Small intestine (tissue), 7 donors: ENCODE measurements at regions not wholly inside any gene's neighbourhood (a gene's known extent, or its start where the extent isn't known, plus 50 kb on each side); places are given as distances from the start of the nearest gene placed in this dataset.
"Not testable (repeated sequence)": the region's sequence is repeated elsewhere in the genome, so short reads cannot be mapped to it uniquely, and the experiment has no call there.

Experiments
- DNase-seq, 2 donors: peaks; one replicate each; pipeline versions ENCODE4 v3.0.0 to v3.0.0-alpha.2; 2013
- FAIRE-seq: peaks from 2 replicates; lab custom pipeline; 2012; peaks lifted over from hg19 to GRCh38; lab: Jason Lieb, UNC
- H3K27ac ChIP-seq, 3 donors: one replicate each; pipeline ENCODE4 v1.5.1; 2013; ENCODE audit warnings: low read length in 2 of 3, mild to moderate bottlenecking in 2 of 3, control low read depth in 1 of 3, inconsistent platforms in 1 of 3, low read depth in 1 of 3, moderate library complexity in 1 of 3
- H3K27me3 ChIP-seq, 3 donors: one replicate each; pipeline ENCODE4 v1.6.1; 2013; ENCODE audit warnings: low read length in 3 of 3, inconsistent platforms in 1 of 3; ENCODE audit not compliant: control insufficient read depth in 3 of 3, insufficient read depth in 3 of 3
- H3K36me3 ChIP-seq, 3 donors: one replicate each; pipeline ENCODE4 v1.6.1; 2013; ENCODE audit warnings: low read length in 3 of 3, inconsistent platforms in 1 of 3, low read depth in 1 of 3, mild to moderate bottlenecking in 1 of 3, moderate library complexity in 1 of 3; ENCODE audit not compliant: control insufficient read depth in 3 of 3, insufficient read depth in 2 of 3
- H3K4me1 ChIP-seq, 3 donors: one replicate each; pipeline ENCODE4 v1.6.1; 2013; ENCODE audit warnings: low read length in 2 of 3, inconsistent platforms in 1 of 3, low read depth in 1 of 3, mild to moderate bottlenecking in 1 of 3, moderate library complexity in 1 of 3; ENCODE audit not compliant: control insufficient read depth in 3 of 3, insufficient read depth in 2 of 3
- H3K4me3 ChIP-seq, 3 donors: one replicate each; pipeline ENCODE4 v1.5.1; 2013; ENCODE audit warnings: low read length in 3 of 3, control low read depth in 1 of 3, inconsistent platforms in 1 of 3, low read depth in 1 of 3, mild to moderate bottlenecking in 1 of 3, moderate library complexity in 1 of 3
- H3K9me3 ChIP-seq, 2 donors: one replicate each; pipeline ENCODE4 v1.6.1; 2013; ENCODE audit warnings: low read depth in 1 of 2, low read length in 1 of 2; ENCODE audit not compliant: control insufficient read depth in 2 of 2, insufficient read depth in 1 of 2
- WGBS, 3 donors: extraction: QIAGEN DNeasy Blood & Tissue Kit; methylation state at CpG; one replicate each; pipeline ENCODE4 v1.1.7; 2013; 5-methylcytosine and 5-hydroxymethylcytosine counted together
- donor health status: healthy with polysubstance abuse.
- donor health status: control.
- donor health status: control.
- donor health status: Bipolar disorder and iron deficiency.
- donor health status: healthy.

- peaks cover 0 to 13% (median 0%) of the 10 kb centered on the region in 3 donors for H3K27me3 ChIP-seq
- H3K9me3 ChIP-seq, result no peaks in the 10 kb centered on the region
- H3K27ac ChIP-seq, result no peak overlapping the region
- WGBS, 3 donors, result 73 to 76% (median 75%) methylated on average over 6 of the region's 6 CpGs
- FAIRE-seq (no peak), DNase-seq (no peak)
- H3K36me3 ChIP-seq, result no peaks in the 10 kb centered on the region
- no peak overlapping the region for H3K4me3 ChIP-seq
- no peaks in the 10 kb centered on the region for H3K4me1 ChIP-seq
Measured at GRCh38 chr2:65580824-65581223, 148.4 kb upstream of the SPRED2 start.

- Histone ChIP-seq H3K27me3 (peaks cover 0 to 13% (median 0%) of the 10 kb centered on the region in 3 donors), H3K4me1 (no peaks in the 10 kb centered on the region), H3K27ac (no peak overlapping the region), H3K36me3 (no peaks in the 10 kb centered on the region), H3K9me3 (no peaks in the 10 kb centered on the region), H3K4me3 (no peak overlapping the region)
- WGBS, 3 donors, result 71 to 84% (median 71%) methylated on average over 10 of the region's 10 CpGs
- FAIRE-seq (no peak), DNase-seq (no peak)
Measured at GRCh38 chr2:65579506-65580235, 147.3 kb upstream of the SPRED2 start.

- no peaks in the 10 kb centered on the region for H3K4me1 ChIP-seq
- H3K36me3 ChIP-seq, result no peaks in the 10 kb centered on the region
- H3K4me3 ChIP-seq, result no peak overlapping the region
- FAIRE-seq (no peak), DNase-seq (no peak)
- no peaks in the 10 kb centered on the region for H3K9me3 ChIP-seq
- peaks cover 0 to 13% (median 0%) of the 10 kb centered on the region in 3 donors for H3K27me3 ChIP-seq
- WGBS, 3 donors, result 92 to 95% (median 94%) methylated on average over 5 of the region's 5 CpGs
- H3K27ac ChIP-seq, result no peak overlapping the region
Measured at GRCh38 chr2:65577654-65578053, 145.3 kb upstream of the SPRED2 start.

- Histone ChIP-seq H3K4me1 (no peaks in the 10 kb centered on the region), H3K27me3 (peaks cover 0 to 13% (median 0%) of the 10 kb centered on the region in 3 donors), H3K36me3 (no peaks in the 10 kb centered on the region), H3K4me3 (no peak overlapping the region), H3K27ac (no peak overlapping the region), H3K9me3 (no peaks in the 10 kb centered on the region)
- FAIRE-seq (no peak), DNase-seq (peak in 1 of 2 donors; percentile 41)
- 51 to 63% (median 59%) methylated on average over 12 of the region's 12 CpGs for WGBS, 3 donors
Measured at GRCh38 chr2:65576861-65577601, 144.6 kb upstream of the SPRED2 start.

- H3K4me1 ChIP-seq, result no peaks in the 10 kb centered on the region
- FAIRE-seq (no peak), DNase-seq (no peak)
- H3K27me3 ChIP-seq, result peaks cover 0 to 12% (median 0%) of the 10 kb centered on the region in 3 donors
- no peaks in the 10 kb centered on the region for H3K9me3 ChIP-seq
- WGBS, 3 donors, result 65 to 93% (median 79%) methylated on average over 1 of the region's 1 CpG
- H3K27ac ChIP-seq, result no peak overlapping the region
- no peaks in the 10 kb centered on the region for H3K36me3 ChIP-seq
- H3K4me3 ChIP-seq, result no peak overlapping the region
Measured at GRCh38 chr2:65576278-65576677, 143.9 kb upstream of the SPRED2 start.

GRCh38 chr2:65574993-65575392 lies 142.6 kb upstream of the SPRED2 start:
- Histone ChIP-seq H3K4me1 (no peaks in the 10 kb centered on the region), H3K36me3 (no peaks in the 10 kb centered on the region), H3K4me3 (no peak overlapping the region), H3K27me3 (peaks cover 0 to 10% (median 0%) of the 10 kb centered on the region in 3 donors), H3K27ac (no peak overlapping the region), H3K9me3 (no peaks in the 10 kb centered on the region)
- FAIRE-seq (no peak), DNase-seq (no peak)
- WGBS, 3 donors, result 44 to 80% (median 52%) methylated on average over 4 of the region's 4 CpGs

GRCh38 chr2:65568656-65569440 lies 136.4 kb upstream of the SPRED2 start:
- not testable (repeated sequence) for H3K27me3 ChIP-seq, H3K4me1 ChIP-seq, H3K27ac ChIP-seq, H3K36me3 ChIP-seq, H3K9me3 ChIP-seq, FAIRE-seq, H3K4me3 ChIP-seq, DNase-seq
- WGBS, 3 donors, result 70 to 84% (median 79%) methylated on average over 4 of the region's 4 CpGs

GRCh38 chr2:65566617-65567016 lies 134.2 kb upstream of the SPRED2 start:
- DNase-seq, result no peak
- 50 to 56% (median 56%) methylated on average over 9 of the region's 9 CpGs for WGBS, 3 donors
- no peak overlapping the region for H3K27ac ChIP-seq
- H3K9me3 ChIP-seq, result no peaks in the 10 kb centered on the region
- H3K4me1 ChIP-seq, result no peaks in the 10 kb centered on the region
- H3K36me3 ChIP-seq, result no peaks in the 10 kb centered on the region
- no peak for FAIRE-seq
- no peak overlapping the region for H3K4me3 ChIP-seq
- peaks cover 0 to 4% (median 0%) of the 10 kb centered on the region in 3 donors for H3K27me3 ChIP-seq
